ENCODE measurements at regions not wholly inside any gene's neighbourhood (a gene's known extent, or its start where the extent isn't known, plus 50 kb on each side); places are given as distances from the start of the nearest gene placed in this dataset.

DNA sequence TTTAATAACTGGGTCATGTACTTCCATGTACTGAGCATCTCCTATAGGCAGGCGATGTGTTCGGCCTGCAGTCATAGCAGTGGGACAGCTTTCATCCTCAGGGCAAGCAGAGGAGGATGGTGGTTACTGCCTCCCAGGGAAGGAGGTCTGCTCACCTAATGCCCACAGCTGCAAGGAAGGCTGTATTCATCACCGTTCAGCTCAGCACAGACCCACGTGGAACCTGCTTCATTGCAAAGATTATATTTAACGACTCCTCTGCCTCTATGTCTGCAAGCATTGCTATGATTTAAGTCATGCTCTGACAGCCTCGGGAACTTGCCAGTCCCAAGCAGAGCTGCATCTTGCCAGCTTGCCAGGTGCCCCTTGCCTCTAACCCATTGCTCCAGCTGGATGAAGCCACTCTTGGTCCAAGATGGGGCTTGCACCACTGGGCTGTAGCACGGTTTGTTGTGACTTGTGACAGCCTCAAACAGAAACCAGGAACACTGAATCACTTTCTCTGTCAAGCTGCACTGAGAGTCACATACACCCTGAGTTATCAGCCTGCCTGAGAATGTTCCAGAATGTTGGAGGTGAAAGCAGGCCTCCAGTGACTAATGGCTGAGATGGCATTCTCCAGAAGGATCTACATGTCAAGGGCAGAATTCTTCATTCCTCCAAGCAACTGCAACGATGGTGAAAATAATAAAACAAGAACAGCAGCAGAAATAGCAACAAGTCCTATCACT lies 651.1 kb upstream of the ID2 start:
- no peak for DNase-seq

DNA sequence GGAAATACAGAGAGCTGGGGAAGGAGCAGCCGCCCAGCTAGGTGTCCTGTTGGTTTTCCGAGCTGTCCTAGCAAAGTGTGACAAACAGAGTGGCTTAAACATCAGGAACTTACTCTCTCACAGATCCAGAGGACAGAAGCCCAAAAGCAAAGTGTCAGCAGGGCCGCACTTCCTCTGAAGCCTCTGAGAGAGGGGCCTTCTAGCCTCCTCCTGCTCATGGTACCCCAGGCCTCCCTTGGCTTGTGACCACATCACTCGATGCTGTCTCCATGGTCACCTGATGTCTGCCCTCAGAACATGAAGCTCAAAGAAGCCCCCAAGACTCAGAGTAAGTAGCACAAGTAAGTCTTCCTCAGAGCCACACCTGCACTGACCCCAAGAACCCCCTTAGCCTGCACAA lies 650.5 kb upstream of the ID2 start:
- DNase-seq = no peak

DNA sequence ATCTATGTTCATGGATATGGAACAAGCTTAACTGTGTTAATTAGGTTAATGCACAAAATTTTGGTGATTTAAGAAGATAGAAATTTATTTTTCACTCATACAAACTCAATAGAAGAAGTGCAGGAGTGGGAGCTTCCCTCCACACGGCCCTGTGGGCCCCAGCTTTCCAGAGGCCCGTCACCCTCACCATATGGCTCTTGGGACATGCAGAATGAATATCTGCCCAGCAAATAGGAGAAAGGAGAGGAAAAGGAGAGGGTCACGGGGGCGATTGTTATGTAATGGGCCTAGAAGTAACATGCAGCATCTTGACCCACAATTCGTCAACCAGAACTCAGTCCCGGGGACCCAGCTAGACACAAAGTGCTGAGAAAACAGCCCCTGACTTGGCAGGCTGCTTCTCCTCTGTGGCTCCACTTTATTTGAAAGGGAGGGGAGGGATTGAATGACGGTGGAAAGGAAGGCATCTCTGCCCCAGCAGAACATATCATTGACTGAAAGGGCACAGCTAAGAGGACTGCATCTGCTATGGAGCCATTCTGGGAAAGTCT lies 648.2 kb upstream of the ID2 start:
- no peak for DNase-seq

DNA sequence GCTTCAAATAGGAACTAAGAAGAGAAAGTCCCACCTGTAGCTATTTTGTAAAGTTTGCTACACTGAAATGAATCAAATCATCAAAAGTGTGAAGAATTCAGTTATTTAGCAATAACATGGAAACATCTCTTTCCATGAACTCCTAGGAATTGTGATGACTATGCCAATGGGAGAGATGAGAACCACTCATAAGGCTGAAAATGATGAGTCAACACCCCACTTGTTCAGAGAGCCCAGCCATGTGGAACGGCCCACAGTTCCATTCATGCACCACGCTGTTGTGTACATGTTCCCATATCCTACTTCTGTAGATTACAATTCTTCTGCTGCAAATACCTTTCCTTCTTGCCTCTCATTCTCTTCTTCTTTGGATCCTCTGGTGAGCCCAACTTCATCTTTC lies 645.5 kb upstream of the ID2 start:
- DNase-seq = no peak

DNA sequence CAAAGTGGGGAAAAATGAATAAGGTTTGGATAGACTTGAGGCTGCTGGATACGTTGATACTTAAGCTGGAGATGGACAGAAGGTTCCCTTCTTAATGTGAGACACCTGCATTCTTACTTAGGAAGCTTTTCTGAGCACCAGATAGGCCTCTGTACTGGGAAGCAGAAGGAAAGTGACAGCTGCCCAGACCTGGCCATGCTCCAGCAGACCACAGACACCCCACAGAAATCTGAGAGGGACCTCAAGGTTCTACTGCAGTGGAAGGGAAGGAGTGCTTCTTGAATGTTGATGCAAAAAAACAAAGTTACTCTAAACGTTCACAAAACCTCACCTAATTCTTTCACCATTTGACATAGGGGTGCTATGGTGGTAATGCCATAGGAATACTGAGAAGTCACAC lies 642.1 kb upstream of the ID2 start:
- no peak for DNase-seq

DNA sequence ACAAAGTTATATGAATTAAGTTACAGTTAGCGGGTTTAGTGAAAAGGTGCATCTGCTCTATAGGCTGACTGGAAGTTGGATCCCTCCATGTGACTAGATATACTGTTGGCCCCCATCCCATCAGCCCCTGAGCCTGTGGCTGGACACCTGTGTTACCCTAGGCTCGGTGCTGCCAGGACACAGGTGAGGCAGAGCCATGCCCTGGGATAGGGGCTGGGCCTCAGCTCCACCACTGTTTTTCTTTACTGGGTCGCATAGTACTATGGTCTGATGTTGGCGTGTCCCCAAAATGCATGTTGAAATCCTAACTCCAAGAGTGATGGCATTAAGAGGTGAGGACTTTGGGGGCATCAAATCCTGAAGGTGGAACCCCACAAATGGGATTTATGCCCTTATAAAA lies 638.6 kb upstream of the ID2 start:
- DNase-seq = no peak

DNA sequence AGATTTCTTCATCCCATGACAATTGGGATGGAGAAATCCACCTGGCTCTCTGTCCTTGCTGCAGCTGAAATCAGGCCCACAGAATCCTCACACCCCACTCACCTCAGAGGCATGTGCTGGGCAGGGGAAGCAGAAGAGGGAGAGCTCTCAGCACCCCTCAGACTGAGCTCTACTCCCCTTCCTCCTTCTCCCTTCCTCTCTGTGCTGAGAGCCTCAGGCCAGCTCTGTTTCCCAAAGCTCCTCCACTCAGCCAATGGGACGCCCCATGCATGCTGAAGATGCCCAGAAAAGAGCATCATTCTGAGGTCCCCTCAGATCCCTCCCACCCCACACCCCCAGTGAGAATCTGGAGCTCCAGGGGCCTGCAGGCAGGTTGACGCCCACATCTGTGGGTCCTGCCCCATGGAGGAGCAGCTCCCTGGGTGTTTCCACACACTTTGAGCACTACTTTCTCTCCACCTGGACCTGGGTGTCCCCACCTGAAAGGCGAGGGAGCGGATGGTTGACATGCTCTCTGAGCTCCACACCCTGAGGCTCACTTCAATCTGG lies 637.7 kb upstream of the ID2 start:
- no peak for DNase-seq

DNA sequence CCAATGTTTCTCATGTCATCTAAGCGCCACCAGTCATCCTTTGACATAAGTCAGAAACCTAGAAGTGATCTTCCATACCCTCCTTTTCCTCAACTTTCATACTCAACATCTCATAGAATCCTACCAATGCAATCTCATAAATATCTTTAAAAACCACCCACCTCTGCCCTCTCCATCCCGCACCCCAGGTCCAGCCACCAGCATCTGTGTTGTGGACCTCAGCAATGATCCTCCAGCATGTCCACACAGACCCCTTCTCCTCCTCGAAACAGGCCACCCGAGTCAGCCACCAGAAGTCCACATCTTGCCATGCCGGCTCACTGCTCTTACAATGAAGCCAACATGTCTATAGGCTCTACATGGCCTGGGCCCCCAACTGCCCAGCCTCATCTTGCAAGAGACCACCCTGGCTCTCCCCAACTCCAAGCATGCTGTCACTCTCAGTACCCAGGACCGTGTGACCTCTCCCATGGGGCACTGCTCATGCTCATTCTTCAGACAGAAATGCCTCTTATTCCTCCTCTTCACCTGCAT lies 636.7 kb upstream of the ID2 start:
- DNase-seq = no peak

DNA sequence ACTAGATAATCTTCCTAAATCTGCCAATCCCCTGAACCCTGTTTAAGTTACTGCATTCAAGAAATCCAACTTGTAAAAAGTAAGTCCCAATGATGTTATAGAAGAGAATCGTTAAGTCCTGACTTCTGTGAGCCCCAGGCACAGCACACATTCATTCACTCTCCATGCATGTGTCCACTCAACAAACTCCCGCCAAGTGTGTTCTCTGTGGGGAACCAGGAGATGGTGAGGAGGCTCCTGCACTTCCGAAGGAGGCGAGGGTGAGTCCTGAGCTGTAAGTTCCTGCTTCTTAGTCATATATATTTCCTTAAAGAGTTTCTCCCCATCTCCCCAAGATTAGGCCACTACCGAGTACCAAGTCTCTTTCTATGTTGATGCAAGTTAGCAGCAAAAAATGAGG lies 635.0 kb upstream of the ID2 start:
- DNase-seq = no peak

DNA sequence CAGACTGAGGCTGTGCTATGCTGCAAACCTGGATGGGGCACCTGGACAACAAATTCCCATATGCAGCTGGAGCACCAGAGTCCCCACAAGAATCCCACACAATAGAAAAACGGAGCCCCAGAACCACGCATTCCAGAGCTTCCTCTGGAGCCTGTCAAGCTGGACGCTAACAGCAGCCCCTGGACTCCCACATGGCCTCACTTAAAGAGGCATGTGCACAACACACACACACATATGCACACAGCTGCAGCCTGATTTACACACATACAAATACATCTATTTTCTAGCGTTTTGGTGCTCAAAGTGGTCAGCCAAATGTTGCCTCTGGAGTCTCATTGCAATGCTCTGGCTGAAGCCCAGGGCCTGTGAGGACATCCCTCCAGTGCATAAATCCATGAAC lies 632.7 kb upstream of the ID2 start:
- no peak for DNase-seq

DNA sequence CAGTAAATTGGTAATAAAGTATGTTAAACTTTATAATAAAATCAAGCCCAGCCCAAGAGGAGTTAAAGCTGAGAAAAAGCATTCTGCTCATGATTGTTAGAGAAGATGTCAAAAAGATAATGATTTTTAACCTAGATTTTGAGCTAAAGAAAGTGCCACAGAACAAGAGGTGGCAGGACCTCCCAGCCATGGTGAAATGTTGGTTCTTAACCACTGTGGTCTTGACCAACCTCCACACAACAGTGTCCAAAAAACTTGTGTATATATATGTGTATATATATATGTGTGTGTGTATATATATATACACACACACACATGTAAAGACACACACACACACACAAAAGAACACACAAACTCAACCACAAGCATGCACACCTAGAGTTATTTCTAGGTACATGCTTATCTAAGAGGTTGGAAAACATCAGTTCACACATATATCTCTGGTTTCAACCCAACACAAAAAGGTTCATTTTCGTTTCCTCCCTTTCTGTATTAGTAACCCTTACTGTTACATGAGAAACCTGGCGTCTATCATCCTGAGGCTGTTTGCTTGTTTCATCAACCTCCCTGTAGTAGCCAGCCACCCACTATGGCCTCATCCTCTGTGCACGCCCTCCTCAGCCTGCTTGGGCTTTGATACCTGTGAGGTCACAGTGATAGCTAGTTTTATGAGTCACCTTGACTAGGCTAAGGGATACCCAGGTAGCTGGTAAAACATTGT lies 631.8 kb upstream of the ID2 start:
- no peak for DNase-seq

DNA sequence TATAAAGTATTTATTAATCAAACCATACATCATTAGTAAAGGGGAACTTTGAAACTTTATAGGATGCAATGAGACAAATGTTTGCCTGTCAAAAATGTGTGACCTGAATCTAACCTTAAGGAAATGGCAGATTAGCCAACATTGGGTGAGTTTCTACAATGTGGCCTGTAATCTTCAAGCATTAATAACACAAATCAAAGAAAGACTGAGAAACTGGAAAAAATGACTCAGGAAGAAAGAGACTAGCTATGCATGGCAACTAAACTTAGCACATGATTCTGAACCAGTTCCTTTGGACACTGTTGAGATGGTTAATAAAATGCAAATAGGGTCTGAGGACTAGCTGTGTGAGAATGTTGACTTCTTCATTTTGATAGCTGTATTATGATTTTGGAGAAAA lies 628.6 kb upstream of the ID2 start:
- DNase-seq = no peak

DNA sequence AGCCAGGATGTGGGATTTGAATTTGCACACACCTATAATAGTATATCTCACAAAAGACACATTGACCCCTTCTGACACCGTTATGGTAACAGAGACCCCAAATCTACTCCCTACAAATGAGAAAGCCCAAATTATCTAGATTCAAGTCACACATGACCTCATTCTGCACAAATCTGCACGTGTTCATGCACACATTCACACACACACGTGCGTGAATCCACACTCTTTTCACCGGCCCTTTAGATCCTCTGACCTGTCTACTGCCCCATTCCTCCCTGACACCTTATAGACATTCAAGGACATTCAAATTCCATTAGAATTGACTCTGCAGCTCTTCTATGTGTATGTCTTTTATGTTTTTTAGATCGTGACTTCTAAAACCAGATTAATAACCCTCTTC lies 627.8 kb upstream of the ID2 start:
- no peak for DNase-seq

DNA sequence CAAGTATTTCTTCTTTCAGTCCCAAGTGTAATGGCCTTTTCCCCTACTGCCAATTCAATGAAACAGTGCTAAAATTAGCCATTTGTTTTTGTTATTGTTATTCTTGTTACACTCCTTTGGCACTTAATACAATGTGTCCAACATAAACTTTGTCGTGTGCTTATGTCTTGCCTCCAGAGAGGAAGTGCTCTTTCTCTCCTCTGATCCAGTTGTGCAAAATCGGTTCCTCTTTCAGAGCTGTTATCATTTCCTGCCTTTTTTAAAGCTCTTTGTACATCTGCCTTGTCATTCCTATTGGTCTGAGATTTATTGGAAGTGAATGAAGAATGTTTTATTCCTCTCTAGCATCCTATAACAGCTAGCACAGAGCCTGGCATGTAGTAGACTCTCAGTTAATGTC lies 623.2 kb upstream of the ID2 start:
- DNase-seq = no peak

DNA sequence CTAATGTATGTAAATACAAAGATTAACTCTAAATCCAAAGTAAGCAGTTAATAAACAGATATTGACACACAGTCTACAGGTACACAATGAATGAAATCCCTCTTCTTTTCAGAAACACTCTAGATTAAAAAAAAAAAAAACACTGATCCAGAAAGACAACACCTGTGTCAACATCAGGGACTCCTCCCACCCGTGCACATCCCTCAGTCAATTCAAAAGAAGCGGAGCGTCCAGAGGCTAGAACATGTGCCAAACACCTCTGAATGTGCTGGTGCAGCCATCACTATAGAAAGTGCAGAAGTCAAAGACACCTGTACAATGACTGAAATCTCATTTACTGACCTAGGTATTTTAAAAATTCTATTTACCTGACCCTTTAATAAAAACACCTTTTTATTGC lies 622.6 kb upstream of the ID2 start:
- no peak for DNase-seq

DNA sequence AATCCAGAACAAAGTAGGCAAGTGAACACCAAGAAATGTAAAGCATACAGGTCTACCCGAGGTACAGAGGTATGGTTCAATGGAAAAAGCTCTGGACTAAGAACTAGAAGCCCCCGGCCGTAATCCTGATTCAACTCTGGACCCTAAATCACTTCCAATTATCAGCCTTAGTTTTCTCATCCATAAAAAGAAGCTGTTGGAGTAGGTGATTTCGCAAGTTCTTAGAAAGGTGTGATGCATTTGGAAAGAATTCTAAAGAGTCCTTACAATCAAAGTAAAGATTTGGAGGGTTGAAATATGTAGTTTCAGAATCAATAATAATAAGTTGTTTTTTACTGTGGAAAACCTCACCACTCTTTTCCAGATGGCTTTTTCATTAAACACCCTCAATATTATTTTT lies 622.1 kb upstream of the ID2 start:
- DNase-seq = no peak

DNA sequence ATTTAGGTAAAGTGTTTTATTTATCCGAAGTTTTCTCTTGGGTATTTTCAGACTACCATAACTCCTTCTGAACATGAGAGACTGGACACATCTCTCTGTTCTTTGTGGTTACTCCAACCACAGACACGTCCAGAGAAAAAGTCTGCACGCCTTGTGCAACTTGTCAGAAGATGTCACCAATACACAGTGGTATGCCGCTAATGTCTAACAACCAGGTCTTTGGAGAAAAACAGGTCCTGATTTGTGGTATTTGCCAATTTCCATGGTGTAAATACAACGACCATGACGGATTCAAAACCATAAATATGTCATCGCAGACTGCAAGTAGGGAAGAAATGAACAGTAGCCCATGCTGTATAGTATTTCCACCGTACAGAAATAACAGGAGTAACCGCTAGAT lies 620.6 kb upstream of the ID2 start:
- DNase-seq = no peak

DNA sequence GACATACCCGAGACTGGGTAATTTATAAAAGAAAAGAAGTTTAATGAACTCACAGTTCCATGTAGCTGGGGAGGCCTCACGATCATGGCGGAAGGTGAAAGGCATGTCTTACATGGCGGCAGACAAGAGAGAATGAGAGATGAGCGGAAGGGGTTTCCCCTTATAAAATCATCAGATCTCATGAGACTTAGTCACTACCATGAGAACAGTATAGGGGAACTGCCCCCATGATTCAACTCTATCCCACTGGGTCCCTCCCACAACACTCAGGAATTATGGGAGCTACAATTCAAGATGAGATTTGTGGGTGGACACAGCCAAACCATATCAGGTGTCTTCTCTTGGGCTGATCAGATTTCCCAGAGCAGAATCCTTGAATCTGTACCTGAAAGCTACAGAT lies 617.3 kb upstream of the ID2 start:
- DNase-seq = no peak

DNA sequence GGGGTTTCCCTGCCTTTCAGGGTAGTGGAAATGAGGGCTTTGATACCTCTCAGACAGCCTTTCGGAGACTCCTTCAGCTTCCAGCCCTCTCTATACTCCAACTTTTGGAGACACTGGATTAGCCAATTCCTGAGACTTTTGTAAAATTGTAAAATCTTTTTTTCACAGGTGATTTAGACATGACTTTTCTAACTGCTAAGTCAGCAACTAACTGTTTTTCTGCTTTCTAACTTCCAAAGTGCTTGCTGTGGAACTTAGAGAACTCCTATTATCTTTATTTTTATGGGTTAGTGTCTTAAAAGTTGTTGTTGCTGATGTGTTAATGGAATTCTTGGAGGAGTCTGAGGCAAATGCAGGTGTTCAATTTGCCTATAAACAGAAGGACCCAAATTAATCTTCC lies 616.7 kb upstream of the ID2 start:
- no peak for DNase-seq

DNA sequence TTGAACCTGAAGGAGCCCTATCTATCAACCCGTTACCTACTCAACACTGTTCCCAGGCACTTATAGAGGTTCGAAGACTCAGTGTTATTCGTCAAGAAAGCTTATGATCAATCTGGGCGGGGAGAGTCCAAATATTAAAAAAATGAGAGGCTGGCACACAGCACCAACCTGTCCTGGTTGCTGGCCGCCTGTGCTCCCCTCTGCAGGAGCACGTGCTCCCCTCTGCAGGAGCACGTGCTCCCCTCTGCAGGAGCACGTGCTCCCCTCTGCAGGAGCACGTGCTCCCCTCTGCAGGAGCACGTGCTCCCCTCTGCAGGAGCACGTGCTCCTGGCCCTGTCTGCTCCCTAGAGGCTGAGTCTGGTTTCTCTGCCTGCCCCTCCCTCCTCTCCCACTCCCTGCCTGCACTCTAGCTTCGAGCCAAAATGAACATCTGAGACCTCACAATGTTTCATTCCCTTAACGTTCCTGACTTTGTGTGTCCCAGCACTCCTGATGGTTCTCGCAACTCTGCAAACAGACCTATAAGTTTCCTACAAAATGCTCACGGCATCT lies 614.0 kb upstream of the ID2 start:
- DNase-seq = no peak

DNA sequence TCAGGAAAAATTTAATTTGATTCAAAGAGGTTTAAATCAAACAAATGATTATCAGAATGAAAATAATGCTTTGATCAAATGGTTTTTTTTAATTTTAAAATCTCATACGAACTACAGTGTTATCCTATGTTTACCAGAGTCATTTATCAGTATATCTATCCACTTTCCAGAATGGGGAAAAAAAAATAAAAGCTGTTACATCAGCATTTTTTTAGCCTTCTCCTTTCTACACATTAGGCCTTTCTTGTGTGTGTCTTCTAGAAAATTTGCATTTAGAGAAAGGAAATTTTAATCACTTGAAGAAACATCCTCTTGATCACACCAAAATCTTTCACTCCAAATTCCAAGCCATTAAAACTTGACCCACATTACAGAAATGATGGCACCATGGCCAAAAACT lies 608.9 kb upstream of the ID2 start:
- no peak for DNase-seq

DNA sequence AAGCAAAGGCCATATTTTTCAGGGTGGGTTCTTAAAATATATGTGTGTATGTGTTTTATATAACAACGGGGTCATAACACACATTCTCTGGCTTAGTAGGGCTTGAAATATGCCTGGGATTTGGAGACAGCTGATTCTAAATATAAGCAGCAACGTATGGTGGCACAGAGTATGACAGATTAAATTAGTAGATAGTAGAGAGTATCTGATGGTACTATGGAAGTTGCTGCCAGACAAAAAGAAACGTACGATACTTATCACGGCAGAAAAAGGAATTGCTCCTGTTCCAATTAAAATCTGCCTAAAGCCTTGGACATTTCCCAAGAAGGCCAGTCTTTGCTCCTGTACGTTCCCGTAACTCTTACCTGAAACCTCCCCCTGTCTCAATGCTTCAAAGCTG lies 607.9 kb upstream of the ID2 start:
- DNase-seq = no peak

DNA sequence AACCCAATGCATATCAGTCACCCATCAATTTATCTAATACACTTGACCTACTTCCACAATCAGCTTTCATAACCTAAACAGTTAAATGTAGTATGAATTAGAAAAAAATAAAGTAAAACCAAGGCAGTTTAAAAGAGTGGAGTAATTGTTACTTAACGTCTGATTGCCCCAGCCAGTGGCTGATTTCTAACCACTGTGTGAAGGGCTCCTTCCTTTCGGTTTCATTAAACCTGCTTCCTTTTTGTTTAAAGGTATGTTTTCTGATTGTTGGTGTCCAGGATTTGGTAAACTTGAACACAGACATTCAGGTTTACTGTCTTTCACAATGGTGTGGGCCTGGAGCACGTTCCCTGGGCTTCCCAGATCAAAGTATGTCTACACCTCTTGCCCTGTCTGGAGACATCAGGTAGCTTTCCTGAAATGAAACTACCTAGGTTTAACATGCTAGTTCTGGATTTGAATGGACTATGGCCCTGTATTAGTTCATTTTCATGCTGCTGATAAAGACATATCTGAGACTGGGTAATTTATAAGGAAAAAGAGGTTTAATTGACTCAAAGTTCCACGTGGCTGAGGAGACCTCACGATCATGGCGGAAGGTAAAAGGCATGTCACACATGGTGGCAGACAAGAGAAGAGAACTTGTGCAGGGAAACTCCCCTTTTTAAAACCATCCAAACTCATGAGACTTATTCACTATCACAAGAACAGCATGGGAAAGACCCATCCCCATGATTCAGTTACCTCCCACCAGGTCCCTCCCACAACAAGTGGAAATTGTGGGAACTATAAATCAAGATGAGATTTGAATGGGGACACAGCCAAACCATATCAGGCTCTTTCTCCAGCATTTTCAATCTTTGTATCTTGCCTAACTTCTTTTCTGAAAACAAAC lies 605.2 kb upstream of the ID2 start:
- no peak for DNase-seq

All from NCI-H2227 treated with DMSO at 0.1 percent for 48 hours (cell line).